ENCODE measurements at regions not wholly inside any gene's neighbourhood (a gene's known extent, or its start where the extent isn't known, plus 50 kb on each side); places are given as distances from the start of the nearest gene placed in this dataset.

GRCh38 chr1:87179851-87180519, 148.7 kb upstream of the LMO4 start (continued):
- no peak for TF ChIP-seq ZBTB34 (CRISPR knock-in tag; IDR thresholded peaks at IDR 0.05)
- no peak for TF ChIP-seq CREB5 (CRISPR knock-in tag; IDR thresholded peaks at IDR 0.05)
- peak; percentile 68; the same call in 1 of the 2 replicates for TF ChIP-seq TARDBP (IDR thresholded peaks at IDR 0.05)
- TF ChIP-seq RBFOX2 (IDR thresholded peaks at IDR 0.05; ENCODE audit: low read depth, low read length): no peak
- no peak for TF ChIP-seq SIRT6 (IDR thresholded peaks at IDR 0.05; ENCODE audit: low read depth, low read length)
- no peak for TF ChIP-seq HMGXB4 (CRISPR knock-in tag; IDR thresholded peaks at IDR 0.05)
- TF ChIP-seq HOMEZ (CRISPR knock-in tag; IDR thresholded peaks at IDR 0.05): no peak
- no peak for TF ChIP-seq GTF2A2 (tag; IDR thresholded peaks at IDR 0.05)
- TF ChIP-seq ZEB2 (IDR thresholded peaks at IDR 0.05): peak; percentile 78
- TF ChIP-seq CC2D1A (IDR thresholded peaks at IDR 0.05): peak; percentile 75
- TF ChIP-seq ZNF740 (CRISPR knock-in tag; IDR thresholded peaks at IDR 0.05): no peak
- no peak for TF ChIP-seq ZNF740 (tag; IDR thresholded peaks at IDR 0.05)
- no peak for TF ChIP-seq ZFP1 (CRISPR knock-in tag; IDR thresholded peaks at IDR 0.05)
- no peak for TF ChIP-seq ZNF764 (CRISPR knock-in tag; IDR thresholded peaks at IDR 0.05; ENCODE audit: low read depth)
- peak; percentile 85 for TF ChIP-seq MAFF (IDR thresholded peaks at IDR 0.05; ENCODE audit: low read length)
- TF ChIP-seq SNAPC5 (CRISPR knock-in tag; IDR thresholded peaks at IDR 0.05): no peak
- TF ChIP-seq MCM7 (IDR thresholded peaks at IDR 0.05): no peak
- no peak for TF ChIP-seq RBM34 (IDR thresholded peaks at IDR 0.05; ENCODE audit: borderline replicate concordance, insufficient read depth, low read length)
- TF ChIP-seq RBBP5 (IDR thresholded peaks at IDR 0.05; ENCODE audit: borderline replicate concordance, insufficient read depth, low read length, poor library complexity, severe bottlenecking): no peak
- peak; percentile 83 for TF ChIP-seq NFIC (IDR thresholded peaks at IDR 0.05)
- no peak for TF ChIP-seq TCF15 (CRISPR knock-in tag; IDR thresholded peaks at IDR 0.05)
- no peak for TF ChIP-seq POLR2G (IDR thresholded peaks at IDR 0.05; ENCODE audit: low read depth, low read length)
- no peak for TF ChIP-seq ZNF717 (CRISPR knock-in tag; IDR thresholded peaks at IDR 0.05)
